GM12878 (cell line): ENCODE measurements at regions not wholly inside any gene's neighbourhood (a gene's known extent, or its start where the extent isn't known, plus 50 kb on each side); places are given as distances from the start of the nearest gene placed in this dataset.
"Not testable (repeated sequence)": the region's sequence is repeated elsewhere in the genome, so short reads cannot be mapped to it uniquely, and the experiment has no call there.

ENCODE experiments used
- EGR1 ChIP-seq, 2 experiments: IDR thresholded peaks; 1 replicate in 1 of 2; 2 replicates in 1 of 2; pipeline ENCODE4 v1.6.1; 2011 to 2012; ENCODE audit warnings: low read depth in 2 of 2, low read length in 2 of 2, borderline replicate concordance in 1 of 2, mild to moderate bottlenecking in 1 of 2, moderate library complexity in 1 of 2
- EZH2 ChIP-seq: IDR thresholded peaks from 2 replicates; pipeline ENCODE4 v1.6.1; 2012; ENCODE audit warnings: low read depth, mild to moderate bottlenecking, control low read depth, inconsistent platforms, low read length, borderline replicate concordance; ENCODE audit not compliant: control insufficient read depth
- HCFC1 ChIP-seq: fragments of 150-350 bp; IDR thresholded peaks from 2 replicates; pipeline ENCODE4 v1.6.1; 2014; ENCODE audit warnings: low read length
- POLR2A ChIP-seq: IDR thresholded peaks from 2 replicates; pipeline ENCODE4 v1.6.1; 2011; ENCODE audit warnings: low read depth, mild to moderate bottlenecking, low read length
- TF ChIP-seq, protein P1 (sequence below): IDR thresholded peaks from 2 replicates; pipeline ENCODE4 v1.6.1; 2012; ENCODE audit warnings: mild to moderate bottlenecking, low read depth, low read length

DNA sequence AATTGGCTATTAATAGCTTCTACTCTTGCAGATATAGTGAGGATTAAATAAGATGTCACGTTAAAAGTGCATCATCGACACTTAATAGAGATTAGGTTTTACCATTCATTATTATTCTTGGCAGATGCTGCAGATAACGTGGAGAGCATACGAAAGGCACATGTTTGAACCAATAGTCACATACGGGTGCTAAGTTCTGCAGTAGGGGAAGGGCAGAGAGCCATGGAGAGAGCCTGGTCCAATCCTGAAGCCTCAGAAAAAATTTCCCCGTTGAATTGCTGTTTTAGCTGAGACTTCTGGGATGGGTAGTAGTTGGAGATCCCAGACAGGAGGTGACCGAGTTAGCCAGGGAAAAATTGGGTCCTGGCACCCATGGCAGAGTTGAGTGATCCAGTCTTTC is 72.4 kb upstream of the KRTAP5-11 start:
- not testable (repeated sequence) for TF ChIP-seq HCFC1; EZH2; POLR2A; EGR1 (IDR thresholded peaks at IDR 0.05; ENCODE audit: borderline replicate concordance in 1 of 2, low read depth in 2 of 2, low read length in 2 of 2)
- TF ChIP-seq, protein P1, sequence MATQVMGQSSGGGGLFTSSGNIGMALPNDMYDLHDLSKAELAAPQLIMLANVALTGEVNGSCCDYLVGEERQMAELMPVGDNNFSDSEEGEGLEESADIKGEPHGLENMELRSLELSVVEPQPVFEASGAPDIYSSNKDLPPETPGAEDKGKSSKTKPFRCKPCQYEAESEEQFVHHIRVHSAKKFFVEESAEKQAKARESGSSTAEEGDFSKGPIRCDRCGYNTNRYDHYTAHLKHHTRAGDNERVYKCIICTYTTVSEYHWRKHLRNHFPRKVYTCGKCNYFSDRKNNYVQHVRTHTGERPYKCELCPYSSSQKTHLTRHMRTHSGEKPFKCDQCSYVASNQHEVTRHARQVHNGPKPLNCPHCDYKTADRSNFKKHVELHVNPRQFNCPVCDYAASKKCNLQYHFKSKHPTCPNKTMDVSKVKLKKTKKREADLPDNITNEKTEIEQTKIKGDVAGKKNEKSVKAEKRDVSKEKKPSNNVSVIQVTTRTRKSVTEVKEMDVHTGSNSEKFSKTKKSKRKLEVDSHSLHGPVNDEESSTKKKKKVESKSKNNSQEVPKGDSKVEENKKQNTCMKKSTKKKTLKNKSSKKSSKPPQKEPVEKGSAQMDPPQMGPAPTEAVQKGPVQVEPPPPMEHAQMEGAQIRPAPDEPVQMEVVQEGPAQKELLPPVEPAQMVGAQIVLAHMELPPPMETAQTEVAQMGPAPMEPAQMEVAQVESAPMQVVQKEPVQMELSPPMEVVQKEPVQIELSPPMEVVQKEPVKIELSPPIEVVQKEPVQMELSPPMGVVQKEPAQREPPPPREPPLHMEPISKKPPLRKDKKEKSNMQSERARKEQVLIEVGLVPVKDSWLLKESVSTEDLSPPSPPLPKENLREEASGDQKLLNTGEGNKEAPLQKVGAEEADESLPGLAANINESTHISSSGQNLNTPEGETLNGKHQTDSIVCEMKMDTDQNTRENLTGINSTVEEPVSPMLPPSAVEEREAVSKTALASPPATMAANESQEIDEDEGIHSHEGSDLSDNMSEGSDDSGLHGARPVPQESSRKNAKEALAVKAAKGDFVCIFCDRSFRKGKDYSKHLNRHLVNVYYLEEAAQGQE = not testable (repeated sequence)
